DMS153 treated with DMSO at 0.1 percent for 48 hours (cell line): ENCODE measurements at regions not wholly inside any gene's neighbourhood (a gene's known extent, or its start where the extent isn't known, plus 50 kb on each side); places are given as distances from the start of the nearest gene placed in this dataset.
"Not testable (repeated sequence)": the region's sequence is repeated elsewhere in the genome, so short reads cannot be mapped to it uniquely, and the experiment has no call there.

Experiments used
- DNase-seq: peaks from one replicate; lab custom pipeline; 2025; ENCODE audit not compliant: unreplicated experiment; lab: John Stamatoyannopoulos, UW

DNA sequence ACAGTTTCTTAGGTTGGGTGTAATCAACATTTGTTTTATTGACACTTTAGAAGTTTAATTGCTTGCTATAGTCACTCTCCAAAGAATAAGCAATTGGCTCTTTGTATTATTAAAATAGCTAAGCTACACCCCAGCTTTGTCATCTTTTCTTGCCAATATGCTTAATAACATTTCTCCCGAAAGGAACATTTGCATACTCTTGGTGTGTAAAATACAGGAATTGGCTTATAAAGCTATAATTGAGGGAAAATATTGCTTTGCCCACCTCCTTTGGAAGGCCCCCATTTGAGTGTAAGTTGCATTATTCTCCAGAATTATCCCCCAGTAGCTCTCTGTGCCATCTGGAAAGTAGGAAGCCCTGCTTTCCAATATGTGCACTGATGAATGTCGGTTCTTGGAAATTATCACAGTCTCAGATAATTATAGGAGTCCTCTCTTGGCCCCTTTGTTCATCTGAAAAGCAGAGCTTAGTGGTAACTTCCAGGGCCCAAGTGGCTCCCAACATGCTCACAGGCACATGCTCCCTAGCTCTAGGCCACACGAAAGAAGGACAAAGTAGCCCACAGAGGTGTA lies 92.4 kb upstream of the B3GAT2 start:
- no peak for DNase-seq

GRCh38 chr6:71053475-71053874 lies 96.6 kb upstream of the B3GAT2 start:
- no peak for DNase-seq

- no peak for DNase-seq
Observed at GRCh38 chr6:71056656-71057055, 99.8 kb upstream of the B3GAT2 start.

DNA sequence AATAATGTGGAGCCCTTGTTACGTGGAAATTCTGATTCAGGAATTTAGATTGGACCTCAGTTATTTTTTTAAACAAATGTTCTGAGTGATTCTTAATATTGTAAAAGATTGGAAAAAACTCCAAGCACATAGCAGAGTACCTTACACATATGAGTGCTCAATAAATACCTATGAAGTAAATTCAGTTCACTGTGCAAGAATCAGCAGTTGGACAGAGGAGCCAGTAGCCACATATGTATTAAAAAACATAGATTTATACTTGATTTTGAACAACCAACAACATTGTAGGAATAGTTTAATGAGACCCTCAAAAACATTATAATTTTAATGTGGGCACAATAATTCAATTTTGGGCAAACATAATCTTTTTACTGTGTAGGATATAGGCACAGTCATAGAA lies 109.3 kb upstream of the B3GAT2 start:
- no peak for DNase-seq

- no peak for DNase-seq
Observed at GRCh38 chr6:71067816-71068215, 111.0 kb upstream of the B3GAT2 start.

GRCh38 chr6:71072508-71072907 lies 115.6 kb upstream of the B3GAT2 start:
- DNase-seq = no peak

- DNase-seq = no peak
Observed at GRCh38 chr6:71077655-71078054, 120.8 kb upstream of the B3GAT2 start.

- DNase-seq = no peak
Observed at GRCh38 chr6:71079677-71080076, 122.8 kb upstream of the B3GAT2 start.

DNA sequence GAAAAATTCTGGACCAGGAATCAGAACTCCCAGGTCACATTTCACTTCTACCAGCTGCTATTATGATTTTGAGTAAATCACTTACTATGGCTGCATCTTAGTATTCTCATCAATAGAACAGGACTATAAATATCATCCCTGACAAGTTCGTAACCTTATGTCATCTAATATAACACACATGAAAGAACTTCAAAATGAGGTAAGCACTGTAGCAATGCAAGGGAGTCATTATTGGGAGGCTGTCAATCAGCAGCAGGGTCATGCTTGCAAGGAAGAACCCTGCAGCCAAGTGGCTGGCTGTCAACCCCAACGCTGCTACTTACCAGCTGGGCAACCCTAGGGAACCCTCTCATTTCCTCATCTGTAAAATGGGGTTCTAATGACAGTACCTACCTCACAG lies 123.3 kb upstream of the B3GAT2 start:
- no peak for DNase-seq

- DNase-seq = no peak
Observed at GRCh38 chr6:71080826-71081225, 124.0 kb upstream of the B3GAT2 start.

GRCh38 chr6:71082033-71082650 lies 125.3 kb upstream of the B3GAT2 start:
- DNase-seq = no peak

- DNase-seq = no peak
Observed at GRCh38 chr6:71083308-71083820, 126.5 kb upstream of the B3GAT2 start.

- DNase-seq = no peak
Observed at GRCh38 chr6:71088166-71088565, 131.3 kb upstream of the B3GAT2 start.

GRCh38 chr6:71090217-71090616 lies 133.4 kb upstream of the B3GAT2 start:
- DNase-seq = no peak

DNA sequence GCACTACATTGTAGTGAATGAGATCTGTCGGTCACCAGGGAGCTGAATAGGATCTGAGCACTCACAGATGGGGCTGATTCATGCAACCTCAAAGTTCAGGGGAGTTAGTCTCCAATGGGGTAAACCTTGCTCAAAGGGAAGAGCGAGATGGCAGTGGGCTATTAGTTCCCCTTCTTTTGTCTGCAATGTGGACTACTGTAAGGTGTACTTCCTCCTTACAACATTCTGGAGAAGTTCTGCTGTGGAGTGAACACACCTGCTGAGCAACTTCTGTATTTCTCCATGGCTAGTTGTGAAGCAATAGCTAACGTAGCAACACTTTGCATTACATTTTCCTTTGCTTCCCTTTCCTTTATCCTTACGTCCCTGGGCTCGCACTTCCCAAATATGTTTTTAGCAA lies 134.3 kb upstream of the B3GAT2 start:
- DNase-seq = no peak

GRCh38 chr6:71091956-71092355 lies 135.1 kb upstream of the B3GAT2 start:
- no peak for DNase-seq

DNA sequence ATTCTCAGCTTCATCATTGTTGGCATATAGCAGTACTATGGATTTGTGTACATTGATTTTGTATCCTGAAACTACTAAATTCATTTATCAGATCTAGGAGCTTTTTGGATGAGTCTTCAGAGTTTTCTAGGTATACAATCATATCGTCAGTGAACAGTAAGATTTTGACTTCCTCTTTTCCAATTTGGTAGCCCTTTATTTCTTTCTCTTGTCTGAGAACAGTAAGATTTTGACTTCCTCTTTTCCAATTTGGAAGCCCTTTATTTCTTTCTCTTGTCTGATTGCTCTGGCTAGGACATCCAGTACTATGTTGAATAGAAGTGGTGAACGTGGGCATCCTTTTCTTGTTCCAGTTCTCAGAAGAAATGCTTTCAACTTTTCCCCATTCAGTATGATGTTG lies 140.4 kb upstream of the B3GAT2 start:
- not testable (repeated sequence) for DNase-seq

DNA sequence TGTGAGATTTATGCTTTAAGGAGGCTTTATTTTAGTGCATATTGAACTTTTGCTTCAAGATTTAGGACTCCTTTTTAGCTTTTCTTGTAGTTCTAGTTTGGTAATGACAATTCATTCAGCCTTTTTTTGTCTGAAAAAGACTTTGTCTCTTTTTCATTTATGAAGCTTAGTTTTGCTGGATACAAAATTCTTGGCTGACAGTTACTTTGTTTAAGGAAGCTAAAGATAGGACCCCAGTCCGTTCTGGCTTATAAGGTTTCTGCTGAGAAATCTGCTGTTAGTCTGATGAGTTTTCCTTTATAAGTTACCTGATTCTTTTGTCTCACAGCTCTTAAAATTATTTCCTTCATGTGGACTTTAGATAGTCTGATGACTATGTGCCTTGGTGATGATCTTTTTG lies 142.8 kb upstream of the B3GAT2 start:
- DNase-seq = no peak

DNA sequence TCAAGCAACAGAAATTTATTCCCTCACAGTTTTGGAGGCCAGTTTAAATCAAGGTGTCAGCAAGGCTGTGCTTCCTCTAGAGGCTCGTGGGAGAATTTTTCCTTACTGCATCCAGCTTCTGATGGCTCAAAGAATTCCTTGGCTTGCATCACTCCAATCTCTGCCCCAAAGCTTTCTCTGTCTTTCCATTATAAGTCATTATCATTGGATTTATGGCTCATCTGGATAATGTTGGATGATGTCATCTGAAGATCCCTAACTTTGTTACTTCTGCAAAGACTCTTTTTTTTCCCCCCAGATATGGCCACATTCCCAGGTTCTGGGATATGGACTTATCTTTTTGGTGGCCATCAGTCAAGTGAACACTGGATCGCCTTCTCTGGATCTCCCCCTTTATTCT lies 146.3 kb upstream of the B3GAT2 start:
- DNase-seq = no peak

- DNase-seq = no peak
Observed at GRCh38 chr6:71103641-71104040, 146.8 kb upstream of the B3GAT2 start.

- no peak for DNase-seq
Observed at GRCh38 chr6:71106276-71106675, 149.4 kb upstream of the B3GAT2 start.

GRCh38 chr6:71107911-71108420 lies 151.1 kb upstream of the B3GAT2 start:
- DNase-seq = peak; percentile 60

GRCh38 chr6:71114544-71114943 lies 157.7 kb upstream of the B3GAT2 start:
- DNase-seq = peak; percentile 30
